ENCODE measurements at regions not wholly inside any gene's neighbourhood (a gene's known extent, or its start where the extent isn't known, plus 50 kb on each side); places are given as distances from the start of the nearest gene placed in this dataset.

- no peak overlapping the region for H3K27ac ChIP-seq (replicated peaks)
- intact Hi-C loops (cut with micrococcal nuclease) = no loop called here
- no peaks in the 10 kb centered on the region for H3K36me3 ChIP-seq
- no peak overlapping the region for H3K4me3 ChIP-seq
- DNase-seq = no peak
- H3K9me3 ChIP-seq (replicated peaks) = no peaks in the 10 kb centered on the region
- H3K27me3 ChIP-seq (ENCODE audit: low read depth) = no peaks in the 10 kb centered on the region
- no peak for TF ChIP-seq CTCF (IDR thresholded peaks at IDR 0.05; ENCODE audit: borderline replicate concordance)
- H3K4me1 ChIP-seq = no peaks in the 10 kb centered on the region
These were observed 486.4 kb upstream of the SPRED2 start for GRCh38 chr2:65918760-65919187.

DNA sequence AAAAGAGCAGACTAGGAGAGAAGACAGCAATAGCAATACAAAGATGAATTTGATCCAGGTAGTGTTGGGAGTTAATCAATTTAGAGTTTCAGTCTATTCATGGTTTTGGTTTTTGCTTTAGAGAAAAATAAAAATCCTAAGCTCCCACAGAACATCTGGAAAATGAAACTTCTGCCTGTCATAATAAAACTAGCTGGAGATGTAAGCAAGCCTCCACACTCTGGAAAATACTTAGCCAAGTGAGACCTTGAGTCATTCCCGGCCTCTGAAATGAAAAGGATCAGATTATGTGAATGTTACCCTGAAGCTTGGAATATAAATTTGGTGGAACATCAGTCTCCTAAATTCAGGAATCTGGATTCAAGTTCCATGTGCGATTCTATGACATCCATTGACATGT, 485.6 kb upstream of the SPRED2 start:
- no peaks in the 10 kb centered on the region for H3K36me3 ChIP-seq
- no peak overlapping the region for H3K4me3 ChIP-seq
- intact Hi-C loops (cut with micrococcal nuclease) = no loop called here
- H3K4me1 ChIP-seq = no peaks in the 10 kb centered on the region
- TF ChIP-seq CTCF (IDR thresholded peaks at IDR 0.05; ENCODE audit: borderline replicate concordance) = no peak
- no peaks in the 10 kb centered on the region for H3K27me3 ChIP-seq (ENCODE audit: low read depth)
- no peak overlapping the region for H3K27ac ChIP-seq (replicated peaks)
- H3K9me3 ChIP-seq (replicated peaks) = no peaks in the 10 kb centered on the region
- DNase-seq = no peak

- H3K9me3 ChIP-seq (replicated peaks) = no peaks in the 10 kb centered on the region
- intact Hi-C loops (cut with micrococcal nuclease) = no loop called here
- H3K27ac ChIP-seq (replicated peaks) = no peak overlapping the region
- TF ChIP-seq CTCF (IDR thresholded peaks at IDR 0.05; ENCODE audit: borderline replicate concordance) = no peak
- no peak overlapping the region for H3K4me3 ChIP-seq
- H3K4me1 ChIP-seq = no peaks in the 10 kb centered on the region
- no peak for DNase-seq
- no peaks in the 10 kb centered on the region for H3K27me3 ChIP-seq (ENCODE audit: low read depth)
- H3K36me3 ChIP-seq = no peaks in the 10 kb centered on the region
These were observed 484.4 kb upstream of the SPRED2 start for GRCh38 chr2:65916785-65917295.

DNA sequence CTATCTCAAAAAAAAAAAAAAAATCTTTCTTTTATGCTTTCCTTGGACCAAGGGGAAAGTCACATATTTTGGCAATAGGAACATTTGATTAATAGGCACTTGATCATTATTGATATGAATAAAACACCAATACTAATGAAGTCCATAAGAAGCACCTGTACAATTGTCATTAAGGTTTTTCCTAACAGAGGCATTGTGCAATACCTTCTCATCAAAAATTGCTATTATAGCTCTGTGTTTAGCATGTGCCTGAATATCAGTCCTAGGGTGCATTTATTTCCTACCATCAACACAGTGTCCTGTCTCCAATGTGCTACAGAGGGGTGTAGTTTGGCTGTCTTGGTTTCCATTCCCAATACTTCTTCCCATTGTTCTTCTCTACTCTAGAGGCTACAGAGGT, 483.8 kb upstream of the SPRED2 start:
- no peaks in the 10 kb centered on the region for H3K36me3 ChIP-seq
- H3K4me3 ChIP-seq = no peak overlapping the region
- no peaks in the 10 kb centered on the region for H3K4me1 ChIP-seq
- intact Hi-C loops (cut with micrococcal nuclease) = no loop called here
- H3K27ac ChIP-seq (replicated peaks) = no peak overlapping the region
- no peak for DNase-seq
- H3K9me3 ChIP-seq (replicated peaks) = no peaks in the 10 kb centered on the region
- TF ChIP-seq CTCF (IDR thresholded peaks at IDR 0.05; ENCODE audit: borderline replicate concordance) = no peak
- no peaks in the 10 kb centered on the region for H3K27me3 ChIP-seq (ENCODE audit: low read depth)

DNA sequence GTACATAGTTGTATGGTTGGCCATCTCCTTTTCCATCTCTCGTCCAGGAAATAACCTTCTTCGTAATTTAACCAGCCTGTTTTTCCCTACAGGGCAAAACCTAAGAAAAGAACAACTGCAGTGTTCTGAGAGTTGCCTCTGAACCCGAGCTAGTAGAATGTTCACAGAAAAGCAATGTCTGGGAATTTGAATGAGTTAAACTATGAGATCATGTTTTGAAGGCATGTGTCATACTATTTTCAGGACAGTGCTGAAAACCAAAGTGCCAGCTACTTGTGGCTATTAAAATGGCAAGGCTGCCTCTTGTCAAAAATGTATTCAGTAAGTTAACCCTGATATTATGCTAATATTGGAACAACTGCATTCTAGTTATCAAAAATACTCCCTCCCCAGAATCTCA, 482.9 kb upstream of the SPRED2 start:
- Histone ChIP-seq H3K27me3 (ENCODE audit: low read depth) (no peaks in the 10 kb centered on the region), H3K27ac (replicated peaks) (no peak overlapping the region), H3K36me3 (no peaks in the 10 kb centered on the region), H3K9me3 (replicated peaks) (no peaks in the 10 kb centered on the region), H3K4me3 (no peak overlapping the region), H3K4me1 (no peaks in the 10 kb centered on the region)
- no peak for TF ChIP-seq CTCF (IDR thresholded peaks at IDR 0.05; ENCODE audit: borderline replicate concordance)
- no peak for DNase-seq
- intact Hi-C loops (cut with micrococcal nuclease) = no loop called here
